PC-9 (cell line): ENCODE measurements at regions not wholly inside any gene's neighbourhood (a gene's known extent, or its start where the extent isn't known, plus 50 kb on each side); places are given as distances from the start of the nearest gene placed in this dataset.

Experiments
- BruUV-seq: library from RNA; stranded (reverse); fragments of 400-500 nt; replicated peaks from 2 replicates; lab custom pipeline; 2021; lab: Mats Ljungman, UMichigan
- CTCF ChIA-PET: fragments of 300-600 bp; sonication (Branson Sonifier 250); formaldehyde crosslinking; loops from one replicate; lab custom pipeline; 2022; ENCODE audit warnings: antibody characterized with exemption; lab: Charles Lee
- POLR2A ChIA-PET: fragments of 300-600 bp; sonication (Branson Sonifier 250); formaldehyde crosslinking; loops from one replicate; lab custom pipeline; 2022; ENCODE audit warnings: antibody characterized with exemption; ENCODE audit not compliant: unreplicated experiment; lab: Charles Lee
- DNase-seq, 2 experiments: peaks; one replicate each; pipeline versions ENCODE4 v3.0.0 to v3.0.0-alpha.2; 2015 to 2022; ENCODE audit warnings: mixed read lengths in 1 of 2
- H2AFZ ChIP-seq: fragments of 200-600 bp; sonication (generic); 2 replicates; pipeline ENCODE4 v1.8.1; 2017; ENCODE audit warnings: antibody characterized with exemption
- H3F3A ChIP-seq: fragments of 200-600 bp; sonication (generic); 2 replicates; pipeline ENCODE4 v1.8.1; 2017; ENCODE audit warnings: antibody characterized with exemption, mild to moderate bottlenecking, low read depth; ENCODE audit not compliant: insufficient read depth
- H3K27ac ChIP-seq: fragments of 200-600 bp; sonication (generic); 2 replicates; pipeline ENCODE4 v1.6.1; 2016; ENCODE audit warnings: mixed run types
- H3K27me3 ChIP-seq: fragments of 200-600 bp; sonication (generic); 2 replicates; pipeline ENCODE4 v1.6.1; 2016; ENCODE audit warnings: low read depth, mixed run types; ENCODE audit not compliant: insufficient read depth
- H3K36me3 ChIP-seq: fragments of 200-600 bp; sonication (generic); 2 replicates; pipeline ENCODE4 v1.6.1; 2016; ENCODE audit warnings: low read depth, mixed run types
- H3K4me1 ChIP-seq: fragments of 200-600 bp; sonication (generic); replicated peaks from 2 replicates; pipeline ENCODE4 v1.6.1; 2016; ENCODE audit warnings: mixed run types; ENCODE audit not compliant: insufficient read depth
- H3K4me2 ChIP-seq: fragments of 200-600 bp; sonication (generic); 2 replicates; pipeline ENCODE4 v1.6.1; 2017; ENCODE audit warnings: mixed run types
- H3K4me3 ChIP-seq: fragments of 200-600 bp; sonication (generic); 2 replicates; pipeline ENCODE4 v1.6.1; 2016; ENCODE audit warnings: mixed run types
- H3K79me2 ChIP-seq: fragments of 200-600 bp; sonication (generic); 2 replicates; pipeline ENCODE4 v1.6.1; 2017; ENCODE audit warnings: low read depth, mixed run types
- H3K9me2 ChIP-seq: fragments of 200-600 bp; sonication (generic); 2 replicates; pipeline ENCODE4 v1.8.1; 2017; ENCODE audit warnings: mild to moderate bottlenecking; ENCODE audit not compliant: insufficient read depth
- H3K9me3 ChIP-seq: fragments of 200-600 bp; sonication (generic); 2 replicates; pipeline ENCODE4 v1.8.1; 2016; ENCODE audit warnings: low read depth; ENCODE audit not compliant: insufficient read depth
- H4K20me1 ChIP-seq: fragments of 200-600 bp; sonication (generic); 2 replicates; pipeline ENCODE4 v1.8.1; 2017; ENCODE audit not compliant: insufficient read depth
- CTCF ChIP-seq: fragments of 200-600 bp; sonication (generic); conservative IDR thresholded peaks from 2 replicates; pipeline ENCODE4 v1.6.1; 2017; ENCODE audit warnings: mixed run types, antibody characterized with exemption, mild to moderate bottlenecking, moderate library complexity
- EZH2 ChIP-seq: fragments of 200-600 bp; sonication (generic); IDR thresholded peaks from 2 replicates; pipeline ENCODE4 v1.8.0; 2017; ENCODE audit warnings: antibody characterized with exemption, low read depth
- intact Hi-C: fragments of 100-400 bp; cut with micrococcal nuclease; formaldehyde crosslinking; loops from one replicate; pipeline ENCODE4 v1.10.0; 2022; ENCODE audit not compliant: unreplicated experiment

GRCh38 chr17:78291944-78292910 is 60.8 kb downstream of the TMEM235 start:
- ChIA-PET POLR2A (interaction anchor here (0.6 kb wide), 1 partner anchor 1570 kb away, joined by 26 read pairs; no protein-coding TSS in a partner anchor), CTCF (interaction anchor here (0.6 kb wide), 2 partner anchors 21 to 126 kb away, joined by 3 to 11 read pairs; no protein-coding TSS in a partner anchor)
- Histone ChIP-seq H2AFZ (no peak overlapping the region), H3K4me3 (no peak overlapping the region), H3F3A (peaks cover 14% of the 10 kb centered on the region), H3K4me1 (peaks cover 9% of the 10 kb centered on the region), H3K79me2 (no peaks in the 10 kb centered on the region), H3K9me3 (no peaks in the 10 kb centered on the region), H3K4me2 (no peak overlapping the region), H4K20me1 (no peaks in the 10 kb centered on the region), H3K9me2 (no peaks in the 10 kb centered on the region), H3K27ac (no peak overlapping the region), H3K27me3 (no peaks in the 10 kb centered on the region), H3K36me3 (no peaks in the 10 kb centered on the region)
- intact Hi-C loops: no loop called here
- BruUV-seq: no TSS peak
- DNase-seq: no peak
- TF ChIP-seq EZH2: no peak
- TF ChIP-seq CTCF: no peak

GRCh38 chr17:78290721-78291120 is 59.3 kb downstream of the TMEM235 start:
- TF ChIP-seq EZH2: no peak
- no peak for TF ChIP-seq CTCF
- Histone ChIP-seq H3F3A (peaks cover 14% of the 10 kb centered on the region), H3K4me2 (no peak overlapping the region), H3K27ac (no peak overlapping the region), H2AFZ (no peak overlapping the region), H3K27me3 (no peaks in the 10 kb centered on the region), H3K79me2 (no peaks in the 10 kb centered on the region), H3K9me2 (no peaks in the 10 kb centered on the region), H3K4me3 (no peak overlapping the region), H3K9me3 (no peaks in the 10 kb centered on the region), H3K4me1 (peaks cover 9% of the 10 kb centered on the region), H4K20me1 (no peaks in the 10 kb centered on the region), H3K36me3 (no peaks in the 10 kb centered on the region)
- POLR2A ChIA-PET: no interaction called here
- CTCF ChIA-PET: no interaction called here
- BruUV-seq: no TSS peak
- intact Hi-C loops: loop anchor here (1.0 kb wide), 1 partner anchor 40 kb away; no protein-coding TSS in a partner anchor
- DNase-seq: no peak
